ENCODE measurements at regions not wholly inside any gene's neighbourhood (a gene's known extent, or its start where the extent isn't known, plus 50 kb on each side); places are given as distances from the start of the nearest gene placed in this dataset.

DNA sequence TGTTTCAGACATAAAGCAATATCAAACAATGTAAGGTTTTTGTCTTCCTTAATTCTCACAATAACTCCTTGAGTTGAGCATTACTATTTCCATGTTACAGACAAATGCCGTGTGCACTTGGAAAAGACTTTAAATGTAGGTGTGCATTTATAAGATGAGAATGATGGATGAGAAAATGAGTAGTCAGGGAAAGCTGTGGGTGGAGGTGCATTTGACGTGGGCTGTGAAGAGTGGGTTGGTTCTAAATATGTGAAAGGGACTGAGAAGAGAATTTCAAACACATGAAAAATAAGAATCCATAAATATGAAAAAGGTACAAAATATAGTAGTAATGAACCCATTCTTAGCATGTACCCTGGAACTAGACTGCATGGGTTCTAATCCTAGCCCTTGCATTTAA, 171.6 kb upstream of the PPP2R2B start:
- Histone ChIP-seq H2AFZ (ENCODE audit: low read depth, low read length, poor library complexity, severe bottlenecking) (no peak overlapping the region), H3K4me2 (ENCODE audit: low read length) (no peak overlapping the region), H3K4me3 (replicated peaks in 1 of 2; ENCODE audit: low read depth in 1 of 2, low read length in 2 of 2) (no peak overlapping the region), H3K9ac (ENCODE audit: low read length) (no peak overlapping the region), H3K27me3 (ENCODE audit: insufficient read depth, low read length) (peaks cover 17% of the 10 kb centered on the region), H3K36me3 (ENCODE audit: control insufficient read depth in 1 of 2, insufficient read depth in 2 of 2, low read length in 2 of 2) (no peaks in the 10 kb centered on the region), H3K27ac (ENCODE audit: low read depth, low read length) (no peak overlapping the region), H3K9me2 (ENCODE audit: insufficient read depth) (no peaks in the 10 kb centered on the region), H4K20me1 (ENCODE audit: insufficient read depth) (no peaks in the 10 kb centered on the region), H3K9me3 (ENCODE audit: control insufficient read depth in 1 of 2, insufficient read depth in 1 of 2, low read depth in 1 of 2, low read length in 2 of 2) (no peaks in the 10 kb centered on the region), H3K79me2 (ENCODE audit: insufficient read depth, low read length) (no peaks in the 10 kb centered on the region), H3K4me1 (ENCODE audit: control insufficient read depth in 1 of 2, insufficient read depth in 2 of 2, low read length in 2 of 2) (no peaks in the 10 kb centered on the region)
- no TSS peak for BruUV-seq (replicated peaks)
- ATAC-seq, result no peak
- TF ChIP-seq EGR1 (IDR thresholded peaks at IDR 0.05; ENCODE audit: low read depth) (no peak), ZNF274 (IDR thresholded peaks at IDR 0.05; ENCODE audit: low read depth, low read length) (no peak)
- TF ChIP-seq, protein P1, sequence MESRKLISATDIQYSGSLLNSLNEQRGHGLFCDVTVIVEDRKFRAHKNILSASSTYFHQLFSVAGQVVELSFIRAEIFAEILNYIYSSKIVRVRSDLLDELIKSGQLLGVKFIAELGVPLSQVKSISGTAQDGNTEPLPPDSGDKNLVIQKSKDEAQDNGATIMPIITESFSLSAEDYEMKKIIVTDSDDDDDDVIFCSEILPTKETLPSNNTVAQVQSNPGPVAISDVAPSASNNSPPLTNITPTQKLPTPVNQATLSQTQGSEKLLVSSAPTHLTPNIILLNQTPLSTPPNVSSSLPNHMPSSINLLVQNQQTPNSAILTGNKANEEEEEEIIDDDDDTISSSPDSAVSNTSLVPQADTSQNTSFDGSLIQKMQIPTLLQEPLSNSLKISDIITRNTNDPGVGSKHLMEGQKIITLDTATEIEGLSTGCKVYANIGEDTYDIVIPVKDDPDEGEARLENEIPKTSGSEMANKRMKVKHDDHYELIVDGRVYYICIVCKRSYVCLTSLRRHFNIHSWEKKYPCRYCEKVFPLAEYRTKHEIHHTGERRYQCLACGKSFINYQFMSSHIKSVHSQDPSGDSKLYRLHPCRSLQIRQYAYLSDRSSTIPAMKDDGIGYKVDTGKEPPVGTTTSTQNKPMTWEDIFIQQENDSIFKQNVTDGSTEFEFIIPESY (IDR thresholded peaks at IDR 0.05; ENCODE audit: extremely low read depth, insufficient replicate concordance, low read length), result no peak
- RAD21 ChIA-PET (ENCODE audit: low non-redundant PET in 1 of 2, low total read pairs in 2 of 2, uncharacterized antibody in 2 of 2, unreplicated experiment in 2 of 2), result no interaction called here
- intact Hi-C loops (cut with micrococcal nuclease), result no loop called here
- CTCF ChIA-PET, result no interaction called here
- DNase-seq (ENCODE audit: low read depth, low spot score), result no peak
- POLR2A ChIA-PET, result no interaction called here

DNA sequence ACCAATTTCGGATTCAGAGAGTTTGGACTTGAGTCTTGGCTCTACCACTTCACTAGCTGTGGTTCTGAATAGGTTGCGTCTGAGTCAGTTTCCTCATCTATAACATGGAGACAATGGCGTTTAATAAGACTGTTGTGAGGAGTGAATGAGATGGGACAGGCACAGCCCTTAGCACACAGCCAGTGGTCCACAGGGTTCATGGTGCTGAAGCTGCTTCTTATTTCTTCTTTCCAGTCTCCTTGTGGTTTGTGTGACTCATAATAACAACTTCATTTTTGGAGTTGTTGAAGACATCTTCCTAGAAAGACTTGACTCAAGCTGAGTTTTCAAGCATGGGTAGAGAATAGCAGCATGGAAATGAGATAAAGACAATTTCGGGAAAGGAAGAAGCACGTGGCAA, 172.6 kb upstream of the PPP2R2B start:
- Histone ChIP-seq H3K9ac (ENCODE audit: low read length) (no peak overlapping the region), H3K27me3 (ENCODE audit: insufficient read depth, low read length) (peaks cover 27% of the 10 kb centered on the region), H3K36me3 (ENCODE audit: control insufficient read depth in 1 of 2, insufficient read depth in 2 of 2, low read length in 2 of 2) (no peaks in the 10 kb centered on the region), H4K20me1 (ENCODE audit: insufficient read depth) (no peaks in the 10 kb centered on the region), H3K4me2 (ENCODE audit: low read length) (no peak overlapping the region), H2AFZ (ENCODE audit: low read depth, low read length, poor library complexity, severe bottlenecking) (no peak overlapping the region), H3K9me2 (ENCODE audit: insufficient read depth) (no peaks in the 10 kb centered on the region), H3K9me3 (ENCODE audit: control insufficient read depth in 1 of 2, insufficient read depth in 1 of 2, low read depth in 1 of 2, low read length in 2 of 2) (no peaks in the 10 kb centered on the region), H3K27ac (ENCODE audit: low read depth, low read length) (no peak overlapping the region), H3K4me1 (ENCODE audit: control insufficient read depth in 1 of 2, insufficient read depth in 2 of 2, low read length in 2 of 2) (no peaks in the 10 kb centered on the region), H3K79me2 (ENCODE audit: insufficient read depth, low read length) (no peaks in the 10 kb centered on the region), H3K4me3 (replicated peaks in 1 of 2; ENCODE audit: low read depth in 1 of 2, low read length in 2 of 2) (no peak overlapping the region)
- BruUV-seq (replicated peaks), result no TSS peak
- ChIA-PET POLR2A (no interaction called here), RAD21 (ENCODE audit: low non-redundant PET in 1 of 2, low total read pairs in 2 of 2, uncharacterized antibody in 2 of 2, unreplicated experiment in 2 of 2) (no interaction called here), CTCF (no interaction called here)
- no peak for DNase-seq (ENCODE audit: low read depth, low spot score)
- no peak for ATAC-seq
- TF ChIP-seq POLR2AphosphoS5 (IDR thresholded peaks at IDR 0.05; ENCODE audit: low read depth, low read length) (no peak), RAD21 (IDR thresholded peaks at IDR 0.05; ENCODE audit: low read depth) (no peak), EZH2 (IDR thresholded peaks at IDR 0.05) (no peak), CBX3 (IDR thresholded peaks at IDR 0.05; ENCODE audit: low read depth) (no peak), POLR2A (IDR thresholded peaks at IDR 0.05; ENCODE audit: borderline replicate concordance, extremely low read depth, insufficient read depth, insufficient read length) (no peak)
- TF ChIP-seq, protein P2, sequence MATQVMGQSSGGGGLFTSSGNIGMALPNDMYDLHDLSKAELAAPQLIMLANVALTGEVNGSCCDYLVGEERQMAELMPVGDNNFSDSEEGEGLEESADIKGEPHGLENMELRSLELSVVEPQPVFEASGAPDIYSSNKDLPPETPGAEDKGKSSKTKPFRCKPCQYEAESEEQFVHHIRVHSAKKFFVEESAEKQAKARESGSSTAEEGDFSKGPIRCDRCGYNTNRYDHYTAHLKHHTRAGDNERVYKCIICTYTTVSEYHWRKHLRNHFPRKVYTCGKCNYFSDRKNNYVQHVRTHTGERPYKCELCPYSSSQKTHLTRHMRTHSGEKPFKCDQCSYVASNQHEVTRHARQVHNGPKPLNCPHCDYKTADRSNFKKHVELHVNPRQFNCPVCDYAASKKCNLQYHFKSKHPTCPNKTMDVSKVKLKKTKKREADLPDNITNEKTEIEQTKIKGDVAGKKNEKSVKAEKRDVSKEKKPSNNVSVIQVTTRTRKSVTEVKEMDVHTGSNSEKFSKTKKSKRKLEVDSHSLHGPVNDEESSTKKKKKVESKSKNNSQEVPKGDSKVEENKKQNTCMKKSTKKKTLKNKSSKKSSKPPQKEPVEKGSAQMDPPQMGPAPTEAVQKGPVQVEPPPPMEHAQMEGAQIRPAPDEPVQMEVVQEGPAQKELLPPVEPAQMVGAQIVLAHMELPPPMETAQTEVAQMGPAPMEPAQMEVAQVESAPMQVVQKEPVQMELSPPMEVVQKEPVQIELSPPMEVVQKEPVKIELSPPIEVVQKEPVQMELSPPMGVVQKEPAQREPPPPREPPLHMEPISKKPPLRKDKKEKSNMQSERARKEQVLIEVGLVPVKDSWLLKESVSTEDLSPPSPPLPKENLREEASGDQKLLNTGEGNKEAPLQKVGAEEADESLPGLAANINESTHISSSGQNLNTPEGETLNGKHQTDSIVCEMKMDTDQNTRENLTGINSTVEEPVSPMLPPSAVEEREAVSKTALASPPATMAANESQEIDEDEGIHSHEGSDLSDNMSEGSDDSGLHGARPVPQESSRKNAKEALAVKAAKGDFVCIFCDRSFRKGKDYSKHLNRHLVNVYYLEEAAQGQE (IDR thresholded peaks at IDR 0.05; ENCODE audit: low read depth), result no peak
- intact Hi-C loops (cut with micrococcal nuclease), result no loop called here
